Stomach (tissue), 8 donors: ENCODE measurements at regions not wholly inside any gene's neighbourhood (a gene's known extent, or its start where the extent isn't known, plus 50 kb on each side); places are given as distances from the start of the nearest gene placed in this dataset.

Experiments used
- DNase-seq, 2 donors: peaks; one replicate each; pipeline versions ENCODE4 v3.0.0 to v3.0.0-alpha.2; 2013 to 2019
- H3K27ac ChIP-seq, 5 donors: fragments of 200-600 bp in 4 of 5; sonication (generic) in 4 of 5; one replicate each; pipeline ENCODE4 v1.5.1; 2013 to 2019; ENCODE audit warnings: mild to moderate bottlenecking in 1 of 5, moderate library complexity in 1 of 5
- H3K27me3 ChIP-seq, 3 donors: fragments of 200-600 bp; sonication (generic); one replicate each; pipeline ENCODE4 v1.5.1; 2017 to 2019; ENCODE audit warnings: mixed run types in 1 of 3
- H3K36me3 ChIP-seq, 4 donors: fragments of 200-600 bp; sonication (generic); 1 replicate in 3 of 4; 2 replicates in 1 of 4; pipeline ENCODE4 v1.5.1; 2016 to 2019
- H3K4me1 ChIP-seq, 4 donors: fragments of 200-600 bp; sonication (generic); one replicate each; pipeline ENCODE4 v1.5.1; 2016 to 2019
- H3K4me3 ChIP-seq, 4 donors: fragments of 200-600 bp; sonication (generic) in 3 of 4; one replicate each; pipeline ENCODE4 v1.5.1; 2016 to 2019; ENCODE audit warnings: mild to moderate bottlenecking in 1 of 4
- H3K9me3 ChIP-seq, 4 donors: fragments of 200-600 bp; sonication (generic); one replicate each; pipeline ENCODE4 v1.5.1; 2016 to 2019
- EP300 ChIP-seq: sonication (generic); formaldehyde crosslinking; IDR thresholded peaks from one replicate; pipeline ENCODE4 v1.6.1; 2017; ENCODE audit warnings: antibody characterized with exemption
- POLR2A ChIP-seq, 4 donors: fragments of 450-650 bp; IDR thresholded peaks; one replicate each; pipeline ENCODE4 v1.6.1; 2016; ENCODE audit warnings: antibody characterized with exemption in 4 of 4, control low read depth in 2 of 4, mild to moderate bottlenecking in 1 of 4, moderate library complexity in 1 of 4
- POLR2AphosphoS5 ChIP-seq, 3 donors: sonication (generic); formaldehyde crosslinking; IDR thresholded peaks; one replicate each; pipeline ENCODE4 v1.6.1; 2016; ENCODE audit warnings: antibody characterized with exemption in 3 of 3
- WGBS, 5 donors: extraction: QIAGEN DNeasy Blood & Tissue Kit in 3 of 5; methylation state at CpG; one replicate each; pipeline versions ENCODE4 v1.1.5 to v1.1.7; 2013 to 2018; 5-methylcytosine and 5-hydroxymethylcytosine counted together
- intact Hi-C: fragments of 100-400 bp; cut with DNase I; formaldehyde crosslinking; loops from one replicate; pipeline ENCODE4 v1.15.1; 2023; ENCODE audit warnings: low total_unique reads
- TF ChIP-seq, protein P1 (sequence below), 7 experiments: fragments of 450-650 bp in 4 of 7; fragments of 200-600 bp in 3 of 7; sonication (generic) in 3 of 7; IDR thresholded peaks; one replicate each; pipeline ENCODE4 v1.5.1; 2016 to 2019; ENCODE audit warnings: antibody characterized with exemption in 7 of 7, control low read depth in 2 of 7, mild to moderate bottlenecking in 1 of 7
- donor health status: healthy with polysubstance abuse.
- donor health status: Bipolar disorder and iron deficiency.
- donor health status: healthy.

DNA sequence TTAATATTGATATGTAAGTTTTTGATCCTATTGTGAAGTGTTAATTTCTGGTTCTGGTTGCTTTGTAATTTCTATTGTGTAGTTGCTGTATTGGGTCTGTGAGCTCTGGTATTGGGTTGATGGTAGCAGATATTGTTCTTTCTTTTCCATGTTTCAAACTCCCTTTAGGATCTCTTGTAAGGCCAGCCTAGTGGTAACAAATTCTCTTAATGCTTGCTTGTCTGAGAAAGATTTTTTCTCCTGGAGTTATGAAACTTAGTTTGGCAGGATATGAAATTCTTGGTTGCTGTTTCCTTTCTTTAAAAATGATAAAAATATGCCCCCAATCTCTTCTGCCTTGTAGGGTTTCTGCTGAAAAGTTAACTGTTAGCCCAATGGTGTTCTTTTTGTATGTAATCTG, 268.6 kb upstream of the PLSCR5 start:
- DNase-seq = no peak
- intact Hi-C loops = no loop called here

DNA sequence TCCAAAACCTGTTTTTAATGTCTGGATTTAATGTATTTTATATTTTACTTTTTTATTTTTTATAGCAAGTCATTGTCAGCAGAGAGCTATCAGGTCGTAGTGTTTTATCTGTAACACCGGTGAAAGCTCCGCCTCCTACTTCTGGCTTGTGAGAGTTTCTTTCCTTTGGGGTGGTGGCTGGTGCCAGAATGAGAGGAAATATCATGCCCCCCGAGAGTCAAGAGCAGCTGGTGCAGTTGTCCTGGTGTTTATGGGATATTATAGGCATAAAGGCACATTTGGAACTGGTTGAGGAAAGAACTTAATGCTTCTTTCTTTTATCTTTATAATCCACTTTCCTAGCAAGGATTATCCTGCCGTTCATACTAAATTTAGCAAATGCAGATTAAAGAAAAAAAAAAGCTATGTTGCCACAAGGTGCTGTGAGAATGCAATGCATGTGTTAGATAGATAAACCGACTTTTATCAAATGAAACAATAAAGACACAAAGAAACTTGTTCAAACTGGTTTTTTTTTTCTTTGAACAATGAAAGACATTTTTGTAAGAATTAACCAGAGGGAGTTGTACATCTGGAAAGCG, 260.1 kb upstream of the PLSCR5 start:
- Histone ChIP-seq H3K4me3 (no peak overlapping the region), H3K4me1 (no peaks in the 10 kb centered on the region), H3K9me3 (no peaks in the 10 kb centered on the region), H3K27me3 (no peaks in the 10 kb centered on the region), H3K36me3 (no peaks in the 10 kb centered on the region), H3K27ac (no peak overlapping the region)
- no peak for DNase-seq
- 31 to 43% (median 34%) methylated on average over 7 of the region's 7 CpGs for WGBS, 5 donors
- intact Hi-C loops = no loop called here
- TF ChIP-seq POLR2A (IDR thresholded peaks at IDR 0.05) = no peak
- no peak for TF ChIP-seq EP300
- TF ChIP-seq POLR2AphosphoS5 (IDR thresholded peaks at IDR 0.05) = no peak
- TF ChIP-seq, protein P1, sequence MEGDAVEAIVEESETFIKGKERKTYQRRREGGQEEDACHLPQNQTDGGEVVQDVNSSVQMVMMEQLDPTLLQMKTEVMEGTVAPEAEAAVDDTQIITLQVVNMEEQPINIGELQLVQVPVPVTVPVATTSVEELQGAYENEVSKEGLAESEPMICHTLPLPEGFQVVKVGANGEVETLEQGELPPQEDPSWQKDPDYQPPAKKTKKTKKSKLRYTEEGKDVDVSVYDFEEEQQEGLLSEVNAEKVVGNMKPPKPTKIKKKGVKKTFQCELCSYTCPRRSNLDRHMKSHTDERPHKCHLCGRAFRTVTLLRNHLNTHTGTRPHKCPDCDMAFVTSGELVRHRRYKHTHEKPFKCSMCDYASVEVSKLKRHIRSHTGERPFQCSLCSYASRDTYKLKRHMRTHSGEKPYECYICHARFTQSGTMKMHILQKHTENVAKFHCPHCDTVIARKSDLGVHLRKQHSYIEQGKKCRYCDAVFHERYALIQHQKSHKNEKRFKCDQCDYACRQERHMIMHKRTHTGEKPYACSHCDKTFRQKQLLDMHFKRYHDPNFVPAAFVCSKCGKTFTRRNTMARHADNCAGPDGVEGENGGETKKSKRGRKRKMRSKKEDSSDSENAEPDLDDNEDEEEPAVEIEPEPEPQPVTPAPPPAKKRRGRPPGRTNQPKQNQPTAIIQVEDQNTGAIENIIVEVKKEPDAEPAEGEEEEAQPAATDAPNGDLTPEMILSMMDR (IDR thresholded peaks at IDR 0.05) = no peak

More for the DNA sequence above, 268.6 kb upstream of the PLSCR5 start:
- no peaks in the 10 kb centered on the region for H3K27me3 ChIP-seq
- H3K36me3 ChIP-seq = no peaks in the 10 kb centered on the region
- no peak overlapping the region for H3K27ac ChIP-seq
- no peaks in the 10 kb centered on the region for H3K4me1 ChIP-seq
- H3K4me3 ChIP-seq = no peak overlapping the region
- TF ChIP-seq POLR2A (IDR thresholded peaks at IDR 0.05) (no peak), POLR2AphosphoS5 (IDR thresholded peaks at IDR 0.05) (no peak), EP300 (no peak)
- TF ChIP-seq, protein P1 (IDR thresholded peaks at IDR 0.05) = no peak
- peaks cover 0 to 33% (median 21%) of the 10 kb centered on the region in 4 donors for H3K9me3 ChIP-seq

DNA sequence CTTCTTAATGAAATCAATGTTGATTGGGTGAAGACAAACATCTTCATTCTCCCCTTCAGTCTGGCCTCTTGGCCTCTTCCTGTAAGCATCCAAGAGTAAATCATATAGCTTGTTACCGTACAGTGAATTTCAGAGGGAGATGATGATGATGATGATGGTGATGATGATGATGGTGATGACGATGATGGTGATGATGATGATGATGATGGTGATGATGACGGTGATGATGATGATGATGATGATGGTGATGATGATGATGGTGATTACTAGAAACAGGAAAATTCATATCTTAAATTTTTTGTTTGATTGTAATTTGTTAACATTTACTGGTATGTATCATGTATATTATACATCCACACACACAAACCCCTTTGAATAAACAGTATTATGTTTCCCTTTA, 256.1 kb upstream of the PLSCR5 start:
- Histone ChIP-seq H3K36me3 (no peaks in the 10 kb centered on the region), H3K27me3 (no peaks in the 10 kb centered on the region), H3K4me1 (no peaks in the 10 kb centered on the region), H3K27ac (no peak overlapping the region), H3K4me3 (no peak overlapping the region), H3K9me3 (no peaks in the 10 kb centered on the region)
- DNase-seq = no peak
- TF ChIP-seq EP300 = no peak
- intact Hi-C loops = no loop called here
- WGBS, 5 donors = 83 to 98% (median 91%) methylated on average over 3 of the region's 3 CpGs

DNA sequence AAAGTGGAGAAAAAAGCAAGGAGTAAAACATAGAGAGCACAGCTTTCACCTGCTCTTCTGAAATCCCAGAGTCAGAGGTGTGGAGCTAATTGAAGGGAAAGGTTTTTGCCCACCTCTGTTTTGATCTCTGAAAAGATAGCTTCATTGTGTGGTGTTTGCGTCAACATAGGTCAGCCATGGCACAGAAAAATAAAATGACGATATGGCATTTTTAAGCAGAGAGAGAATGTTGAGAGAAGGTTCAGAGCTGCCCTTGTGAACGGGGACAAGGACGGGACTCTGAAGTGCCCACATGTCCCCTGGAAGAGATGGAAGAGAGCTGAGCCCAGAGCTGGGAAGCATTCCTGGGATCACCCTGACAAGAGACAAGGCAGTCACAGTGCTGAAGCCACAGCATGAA, 249.4 kb upstream of the PLSCR5 start:
- Histone ChIP-seq H3K4me3 (no peak overlapping the region), H3K9me3 (no peaks in the 10 kb centered on the region), H3K27ac (no peak overlapping the region), H3K27me3 (no peaks in the 10 kb centered on the region), H3K4me1 (no peaks in the 10 kb centered on the region), H3K36me3 (no peaks in the 10 kb centered on the region)
- 80 to 91% (median 82%) methylated on average over 4 of the region's 4 CpGs for WGBS, 5 donors
- intact Hi-C loops = no loop called here
- TF ChIP-seq POLR2A (IDR thresholded peaks at IDR 0.05) = no peak
- TF ChIP-seq EP300 = no peak
- no peak for TF ChIP-seq POLR2AphosphoS5 (IDR thresholded peaks at IDR 0.05)
- TF ChIP-seq, protein P1 (IDR thresholded peaks at IDR 0.05) = no peak
- no peak for DNase-seq

DNA sequence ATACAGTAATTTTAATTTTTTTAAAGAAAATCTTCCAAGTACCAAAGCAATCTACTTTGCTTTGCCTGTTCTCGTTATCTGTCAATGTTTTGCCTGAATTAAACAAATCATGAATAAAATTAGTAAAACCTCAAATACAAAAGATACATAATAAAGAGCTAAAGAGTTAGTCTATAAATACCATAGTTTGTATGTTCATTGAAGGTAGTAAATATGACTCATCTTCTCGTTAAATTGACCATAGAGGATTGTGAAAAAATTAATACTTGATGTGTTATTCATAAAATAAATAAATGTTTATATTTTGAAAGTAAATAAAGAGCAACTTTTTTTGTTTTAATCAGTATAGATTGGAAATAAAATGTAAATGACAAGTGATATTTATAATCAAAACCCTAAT, 246.5 kb upstream of the PLSCR5 start:
- H3K36me3 ChIP-seq = no peaks in the 10 kb centered on the region
- no peaks in the 10 kb centered on the region for H3K4me1 ChIP-seq
- no peak overlapping the region for H3K4me3 ChIP-seq
- TF ChIP-seq, protein P1 (IDR thresholded peaks at IDR 0.05) = no peak
- TF ChIP-seq POLR2A (IDR thresholded peaks at IDR 0.05) = no peak
- TF ChIP-seq POLR2AphosphoS5 (IDR thresholded peaks at IDR 0.05) = no peak
- no peak for TF ChIP-seq EP300
- DNase-seq = no peak
- intact Hi-C loops = no loop called here
- no peak overlapping the region for H3K27ac ChIP-seq
- no peaks in the 10 kb centered on the region for H3K27me3 ChIP-seq
- WGBS, 5 donors = 62 to 76% (median 63%) methylated on average over 2 of the region's 2 CpGs
- H3K9me3 ChIP-seq = no peaks in the 10 kb centered on the region
